K562 (cell line): ENCODE measurements at regions not wholly inside any gene's neighbourhood (a gene's known extent, or its start where the extent isn't known, plus 50 kb on each side); places are given as distances from the start of the nearest gene placed in this dataset.

Experiments
- ATAC-seq: fragments of 200-7000 bp; cut with Tn5 transposase; 3 replicates; pipeline ENCODE4 v1.9.1; 2020; ENCODE audit warnings: moderate library complexity
- BruUV-seq: library from RNA; stranded (reverse); fragments of 400-500 nt; replicated peaks from 2 replicates; lab custom pipeline; 2021; lab: Mats Ljungman, UMichigan
- CTCF ChIA-PET: fragments of 300-600 bp; formaldehyde crosslinking; extraction: SDS; loops from one replicate; lab custom pipeline; 2021; ENCODE audit warnings: low intra/inter-chr PET ratio; lab: Yijun Ruan, JAX
- POLR2A ChIA-PET: fragments of 300-600, 350-650 bp; sonication (Branson Sonifier 250); formaldehyde crosslinking; extraction: SDS; loops from one replicate; lab custom pipeline; 2021; ENCODE audit warnings: antibody characterized with exemption, inconsistent platforms; lab: Yijun Ruan, JAX
- DNase-seq, 4 experiments: peaks; one replicate each; pipeline versions ENCODE4 v3.0.0 to v3.0.0-alpha.2; 2011 to 2018; ENCODE audit warnings: low spot score in 3 of 4, mixed read lengths in 3 of 4; ENCODE audit errors: extremely low read depth in 1 of 4
- FAIRE-seq: peaks from 2 replicates; lab custom pipeline; 2011; peaks lifted over from hg19 to GRCh38; lab: Jason Lieb, UNC
- H2AFZ ChIP-seq: 2 replicates; pipeline ENCODE4 v1.6.0; 2011; ENCODE audit warnings: low read depth, low read length, control low read depth, inconsistent platforms
- H3K27ac ChIP-seq: fragments of 200-600 bp; 3 replicates; pipeline ENCODE4 v1.8.0; 2011; ENCODE audit warnings: low read depth, mild to moderate bottlenecking, control low read depth, inconsistent platforms, low read length, moderate library complexity, mixed read lengths; ENCODE audit errors: extremely low read depth
- H3K27me3 ChIP-seq, 2 experiments: fragments of 300-600 bp in 1 of 2; 2 replicates in 1 of 2; 3 replicates in 1 of 2; pipeline versions ENCODE4 v1.6.0 to v1.8.0; 2011; ENCODE audit warnings: inconsistent platforms in 2 of 2, low read length in 2 of 2, mild to moderate bottlenecking in 1 of 2, mixed read lengths in 1 of 2, moderate library complexity in 1 of 2; ENCODE audit not compliant: control insufficient read depth in 2 of 2, insufficient read depth in 2 of 2
- H3K36me3 ChIP-seq: fragments of 300-600 bp; 3 replicates; pipeline ENCODE4 v1.8.0; 2011; ENCODE audit warnings: mild to moderate bottlenecking, low read length, inconsistent platforms; ENCODE audit not compliant: control insufficient read depth, insufficient read depth
- H3K4me1 ChIP-seq, 2 experiments: fragments of 200-600 bp in 1 of 2; replicated peaks in 1 of 2; 2 replicates in 1 of 2; 3 replicates in 1 of 2; pipeline versions ENCODE4 v1.5.1 to v1.8.0; 2011; ENCODE audit warnings: inconsistent platforms in 2 of 2, low read length in 2 of 2, mild to moderate bottlenecking in 1 of 2, mixed read lengths in 1 of 2, moderate library complexity in 1 of 2; ENCODE audit not compliant: control insufficient read depth in 2 of 2, insufficient read depth in 2 of 2
- H3K4me2 ChIP-seq: 2 replicates; pipeline ENCODE4 v1.6.1; 2011; ENCODE audit warnings: low read length, control low read depth, inconsistent platforms, mixed read lengths; ENCODE audit not compliant: insufficient read depth
- H3K4me3 ChIP-seq: fragments of 200-600 bp; sonication (generic), shearing (Covaris generic); 2 replicates; pipeline ENCODE4 v1.5.1; 2016; ENCODE audit warnings: control low read depth, inconsistent platforms
- H3K79me2 ChIP-seq: fragments of 200-600 bp; 3 replicates; pipeline ENCODE4 v1.8.0; 2011; ENCODE audit warnings: low read length, inconsistent platforms; ENCODE audit not compliant: control insufficient read depth, insufficient read depth
- H3K9ac ChIP-seq, 2 experiments: 2 replicates each; pipeline versions ENCODE4 v1.6.0 to v1.6.1; 2011; ENCODE audit warnings: low read depth in 2 of 2, low read length in 2 of 2, control low read depth in 1 of 2, inconsistent platforms in 1 of 2, mild to moderate bottlenecking in 1 of 2, mixed read lengths in 1 of 2; ENCODE audit not compliant: insufficient read depth in 1 of 2
- H3K9me1 ChIP-seq: one replicate; pipeline ENCODE4 v1.6.0; 2011; ENCODE audit warnings: inconsistent platforms, mild to moderate bottlenecking, low read length, moderate library complexity; ENCODE audit not compliant: control insufficient read depth, insufficient read depth
- H3K9me3 ChIP-seq: replicated peaks from 2 replicates; pipeline ENCODE4 v1.5.1; 2011; ENCODE audit warnings: low read depth, low read length, inconsistent platforms; ENCODE audit not compliant: control insufficient read depth, insufficient read depth
- H4K20me1 ChIP-seq: replicated peaks from 2 replicates; pipeline ENCODE4 v1.6.1; 2011; ENCODE audit warnings: low read length, inconsistent platforms, mixed read lengths; ENCODE audit not compliant: control insufficient read depth, insufficient read depth
- CHD4 ChIP-seq: fragments of 200-600 bp; sonication (generic); IDR thresholded peaks from 3 replicates; pipeline ENCODE4 v1.6.1; 2012; ENCODE audit warnings: low read depth, mild to moderate bottlenecking, mixed read lengths, low read length, inconsistent platforms; ENCODE audit not compliant: insufficient read depth, insufficient replicate concordance, poor library complexity, severe bottlenecking
- DNMT1 ChIP-seq: fragments of 450-650 bp; IDR thresholded peaks from 2 replicates; pipeline ENCODE4 v1.6.1; 2016; ENCODE audit warnings: antibody characterized with exemption, mild to moderate bottlenecking
- GTF2F1 ChIP-seq: IDR thresholded peaks from 2 replicates; pipeline ENCODE4 v1.6.1; 2011; ENCODE audit warnings: low read depth, low read length, improper control_type of control experiment
- HIVEP1 ChIP-seq: fragments of 250-450 bp; sonication (Bioruptor Pico); IDR thresholded peaks from 2 replicates; pipeline ENCODE4 v1.4.0; 2020; ENCODE audit warnings: mild to moderate bottlenecking
- IRF2 ChIP-seq: sonication (generic); formaldehyde crosslinking; IDR thresholded peaks from 2 replicates; pipeline ENCODE4 v1.8.1; 2022; ENCODE audit warnings: mild to moderate bottlenecking, missing genetic modification reagents
- LCOR ChIP-seq: sonication (generic); formaldehyde crosslinking; IDR thresholded peaks from 2 replicates; pipeline ENCODE4 v1.8.0; 2022; ENCODE audit warnings: mild to moderate bottlenecking, missing genetic modification reagents
- MXI1 ChIP-seq: IDR thresholded peaks from 2 replicates; pipeline ENCODE4 v1.6.1; 2011; ENCODE audit warnings: low read depth, mild to moderate bottlenecking, improper control_type of control experiment, low read length
- NCOA6 ChIP-seq: fragments of 450-650 bp; IDR thresholded peaks from 2 replicates; pipeline ENCODE4 v1.6.1; 2017; ENCODE audit warnings: mild to moderate bottlenecking
- NEUROD1 ChIP-seq: fragments of 150-350 bp; IDR thresholded peaks from 2 replicates; pipeline ENCODE4 v1.6.1; 2014; ENCODE audit warnings: borderline replicate concordance, low read length, low read depth; ENCODE audit not compliant: partially characterized antibody
- NR2C1 ChIP-seq, 2 experiments: fragments of 450-650 bp; IDR thresholded peaks; 2 replicates each; pipeline ENCODE4 v1.6.1; 2017; ENCODE audit warnings: mild to moderate bottlenecking in 2 of 2, antibody characterized with exemption in 1 of 2, inconsistent platforms in 1 of 2, missing compliant biosample characterization in 1 of 2, missing genetic modification characterization in 1 of 2
- RBM14 ChIP-seq: fragments of 200-400 bp; formaldehyde crosslinking; IDR thresholded peaks from 2 replicates; pipeline ENCODE4 v1.6.1; 2018; ENCODE audit warnings: low read depth, mild to moderate bottlenecking, low read length, moderate library complexity, borderline replicate concordance; ENCODE audit not compliant: insufficient read depth
- SOX6 ChIP-seq: fragments of 450-650 bp; IDR thresholded peaks from 2 replicates; pipeline ENCODE4 v1.6.1; 2014; ENCODE audit warnings: mild to moderate bottlenecking
- STAT5B ChIP-seq: fragments of 250-450 bp; sonication (Bioruptor Pico); IDR thresholded peaks from 2 replicates; pipeline ENCODE4 v1.8.0; 2021; ENCODE audit warnings: mild to moderate bottlenecking, inconsistent platforms
- TAF9B ChIP-seq: fragments of 450-650 bp; IDR thresholded peaks from 2 replicates; pipeline ENCODE4 v1.6.1; 2018; ENCODE audit warnings: mild to moderate bottlenecking; ENCODE audit not compliant: partially characterized antibody
- WGBS: fragments of 100-300 bp; shearing (Covaris generic); methylation state at CpG from one replicate; pipeline ENCODE4 v1.1.6; 2016; ENCODE audit warnings: low coverage, mixed read lengths; ENCODE audit not compliant: insufficient coverage; ENCODE audit errors: missing lambda C conversion rate; 5-methylcytosine and 5-hydroxymethylcytosine counted together
- in situ Hi-C: fragments of 300-500 bp; cut with MboI; formaldehyde crosslinking; loops from 4 replicates; pipeline ENCODE4 v1.15.0; 2018; ENCODE audit warnings: inconsistent platforms, mixed read lengths
- intact Hi-C: fragments of 100-400 bp; cut with micrococcal nuclease; formaldehyde crosslinking; loops from 2 replicates; pipeline ENCODE4 v1.14.2; 2022
- TF ChIP-seq, protein P1 (sequence below), 2 experiments: fragments of 450-650 bp; conservative IDR thresholded peaks; 2 replicates each; pipeline ENCODE4 v1.6.1; 2017; ENCODE audit warnings: mild to moderate bottlenecking in 2 of 2, moderate library complexity in 2 of 2
- TF ChIP-seq, protein P2 (sequence below): fragments of 250-450 bp; sonication (Bioruptor Pico); IDR thresholded peaks from 2 replicates; pipeline ENCODE4 v1.5.1; 2021; ENCODE audit warnings: mild to moderate bottlenecking

GRCh38 chr12:14072987-14073386, 91.6 kb upstream of the GRIN2B start:
- no peak for FAIRE-seq
- Histone ChIP-seq H3K9ac (no peak overlapping the region), H3K4me2 (no peak overlapping the region), H3K9me1 (no peaks in the 10 kb centered on the region), H3K79me2 (no peaks in the 10 kb centered on the region), H3K36me3 (no peaks in the 10 kb centered on the region), H3K27ac (no peak overlapping the region), H2AFZ (no peak overlapping the region), H4K20me1 (no peaks in the 10 kb centered on the region), H3K9me3 (no peaks in the 10 kb centered on the region), H3K27me3 (no peaks in the 10 kb centered on the region)
- CTCF ChIA-PET, result no interaction called here
- intact Hi-C loops (no loop called here), in situ Hi-C loops (no loop called here)
- WGBS, result 0% methylated on average over 1 of the region's 1 CpG
- no peak for ATAC-seq
- POLR2A ChIA-PET, result no interaction called here
- no peak for DNase-seq
- BruUV-seq, result no TSS peak
- TF ChIP-seq RBM14 (no peak), GTF2F1 (no peak), LCOR (no peak), NR2C1 (IDR thresholded peaks at IDR 0.05) (no peak), NR2C1 (tag; IDR thresholded peaks at IDR 0.05) (no peak), NCOA6 (no peak), STAT5B (CRISPR knock-in tag) (no peak), CHD4 (no peak), MXI1 (no peak), TAF9B (no peak), HIVEP1 (CRISPR knock-in tag) (no peak), DNMT1 (no peak), NEUROD1 (no peak), IRF2 (CRISPR knock-in tag) (no peak), SOX6 (no peak)
- TF ChIP-seq, protein P1, sequence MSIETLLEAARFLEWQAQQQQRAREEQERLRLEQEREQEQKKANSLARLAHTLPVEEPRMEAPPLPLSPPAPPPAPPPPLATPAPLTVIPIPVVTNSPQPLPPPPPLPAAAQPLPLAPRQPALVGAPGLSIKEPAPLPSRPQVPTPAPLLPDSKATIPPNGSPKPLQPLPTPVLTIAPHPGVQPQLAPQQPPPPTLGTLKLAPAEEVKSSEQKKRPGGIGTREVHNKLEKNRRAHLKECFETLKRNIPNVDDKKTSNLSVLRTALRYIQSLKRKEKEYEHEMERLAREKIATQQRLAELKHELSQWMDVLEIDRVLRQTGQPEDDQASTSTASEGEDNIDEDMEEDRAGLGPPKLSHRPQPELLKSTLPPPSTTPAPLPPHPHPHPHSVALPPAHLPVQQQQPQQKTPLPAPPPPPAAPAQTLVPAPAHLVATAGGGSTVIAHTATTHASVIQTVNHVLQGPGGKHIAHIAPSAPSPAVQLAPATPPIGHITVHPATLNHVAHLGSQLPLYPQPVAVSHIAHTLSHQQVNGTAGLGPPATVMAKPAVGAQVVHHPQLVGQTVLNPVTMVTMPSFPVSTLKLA (conservative IDR thresholded peaks at IDR 0.05), result no peak
- TF ChIP-seq, protein P2, sequence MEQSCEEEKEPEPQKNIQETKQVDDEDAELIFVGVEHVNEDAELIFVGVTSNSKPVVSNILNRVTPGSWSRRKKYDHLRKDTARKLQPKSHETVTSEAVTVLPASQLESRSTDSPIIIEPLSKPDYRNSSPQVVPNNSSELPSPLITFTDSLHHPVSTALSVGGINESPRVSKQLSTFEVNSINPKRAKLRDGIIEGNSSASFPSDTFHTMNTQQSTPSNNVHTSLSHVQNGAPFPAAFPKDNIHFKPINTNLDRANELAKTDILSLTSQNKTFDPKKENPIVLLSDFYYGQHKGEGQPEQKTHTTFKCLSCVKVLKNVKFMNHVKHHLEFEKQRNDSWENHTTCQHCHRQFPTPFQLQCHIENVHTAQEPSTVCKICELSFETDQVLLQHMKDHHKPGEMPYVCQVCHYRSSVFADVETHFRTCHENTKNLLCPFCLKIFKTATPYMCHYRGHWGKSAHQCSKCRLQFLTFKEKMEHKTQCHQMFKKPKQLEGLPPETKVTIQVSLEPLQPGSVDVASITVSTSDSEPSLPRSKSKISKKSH (CRISPR knock-in tag), result no peak
- TF ChIP-seq, all 486 proteins: peak for 0
- Histone ChIP-seq H3K4me3 (no peak overlapping the region), H3K4me1 (no peaks in the 10 kb centered on the region)
